ENCODE measurements at regions not wholly inside any gene's neighbourhood (a gene's known extent, or its start where the extent isn't known, plus 50 kb on each side); places are given as distances from the start of the nearest gene placed in this dataset.

GRCh38 chr3:1700650-1701049 is 398.0 kb upstream of the CNTN4 start:
- ChIA-PET CTCF (no interaction called here), POLR2A (no interaction called here)
- H3K9me3 Mint-ChIP-seq (ENCODE audit: unreplicated experiment), result no peaks in the 10 kb centered on the region
- H3K27ac Mint-ChIP-seq (ENCODE audit: unreplicated experiment), result no peak overlapping the region
- H3K36me3 ChIP-seq (ENCODE audit: control insufficient read depth, insufficient read depth, low read length), result no peaks in the 10 kb centered on the region
- no peaks in the 10 kb centered on the region for H3K4me1 ChIP-seq
- no peaks in the 10 kb centered on the region for H3K27me3 Mint-ChIP-seq (ENCODE audit: insufficient read depth, unreplicated experiment)
- intact Hi-C loops (cut with micrococcal nuclease; ENCODE audit: unreplicated experiment), result no loop called here
- no peaks in the 10 kb centered on the region for H3K27me3 ChIP-seq (replicated peaks; ENCODE audit: control insufficient read depth, insufficient read depth, low read length)
- H3K4me3 ChIP-seq (ENCODE audit: low read depth, low read length), result no peak overlapping the region
- H3K9me3 ChIP-seq, result no peaks in the 10 kb centered on the region
- no peak for DNase-seq
- no peaks in the 10 kb centered on the region for H3K36me3 Mint-ChIP-seq (ENCODE audit: insufficient read depth, unreplicated experiment)
- TF ChIP-seq CTCF (IDR thresholded peaks at IDR 0.05; ENCODE audit: insufficient read depth in 1 of 2, low read depth in 1 of 2, low read length in 1 of 2, severe bottlenecking in 1 of 2, unreplicated experiment in 1 of 2), result no peak
- BruUV-seq (replicated peaks), result no TSS peak
- H3K4me1 Mint-ChIP-seq (ENCODE audit: low read depth, unreplicated experiment), result no peaks in the 10 kb centered on the region
- no peak overlapping the region for H3K4me3 Mint-ChIP-seq (ENCODE audit: unreplicated experiment)

GRCh38 chr3:1703169-1703568 is 395.5 kb upstream of the CNTN4 start:
- DNase-seq, result no peak
- Histone ChIP-seq H3K4me3 (ENCODE audit: low read depth, low read length) (no peak overlapping the region), H3K9me3 (no peaks in the 10 kb centered on the region), H3K4me1 (no peaks in the 10 kb centered on the region), H3K27me3 (replicated peaks; ENCODE audit: control insufficient read depth, insufficient read depth, low read length) (no peaks in the 10 kb centered on the region), H3K36me3 (ENCODE audit: control insufficient read depth, insufficient read depth, low read length) (no peaks in the 10 kb centered on the region)
- Mint-ChIP-seq H3K27ac (ENCODE audit: unreplicated experiment) (no peak overlapping the region), H3K9me3 (ENCODE audit: unreplicated experiment) (no peaks in the 10 kb centered on the region), H3K4me3 (ENCODE audit: unreplicated experiment) (no peak overlapping the region), H3K36me3 (ENCODE audit: insufficient read depth, unreplicated experiment) (no peaks in the 10 kb centered on the region), H3K27me3 (ENCODE audit: insufficient read depth, unreplicated experiment) (no peaks in the 10 kb centered on the region), H3K4me1 (ENCODE audit: low read depth, unreplicated experiment) (no peaks in the 10 kb centered on the region)
- CTCF ChIA-PET, result no interaction called here
- BruUV-seq (replicated peaks), result no TSS peak
- POLR2A ChIA-PET, result no interaction called here
- intact Hi-C loops (cut with micrococcal nuclease; ENCODE audit: unreplicated experiment), result no loop called here
- TF ChIP-seq CTCF (IDR thresholded peaks at IDR 0.05; ENCODE audit: insufficient read depth in 1 of 2, low read depth in 1 of 2, low read length in 1 of 2, severe bottlenecking in 1 of 2, unreplicated experiment in 1 of 2), result no peak

GRCh38 chr3:1710663-1711062 is 388.0 kb upstream of the CNTN4 start:
- BruUV-seq (replicated peaks), result no TSS peak
- Histone ChIP-seq H3K36me3 (ENCODE audit: control insufficient read depth, insufficient read depth, low read length) (no peaks in the 10 kb centered on the region), H3K27me3 (replicated peaks; ENCODE audit: control insufficient read depth, insufficient read depth, low read length) (no peaks in the 10 kb centered on the region), H3K4me1 (no peaks in the 10 kb centered on the region), H3K4me3 (ENCODE audit: low read depth, low read length) (no peak overlapping the region), H3K9me3 (no peaks in the 10 kb centered on the region)
- no peak overlapping the region for H3K4me3 Mint-ChIP-seq (ENCODE audit: unreplicated experiment)
- no peaks in the 10 kb centered on the region for H3K4me1 Mint-ChIP-seq (ENCODE audit: low read depth, unreplicated experiment)
- TF ChIP-seq CTCF (IDR thresholded peaks at IDR 0.05; ENCODE audit: insufficient read depth in 1 of 2, low read depth in 1 of 2, low read length in 1 of 2, severe bottlenecking in 1 of 2, unreplicated experiment in 1 of 2), result no peak
- H3K27me3 Mint-ChIP-seq (ENCODE audit: insufficient read depth, unreplicated experiment), result no peaks in the 10 kb centered on the region
- ChIA-PET POLR2A (no interaction called here), CTCF (no interaction called here)
- no peak for DNase-seq
- H3K9me3 Mint-ChIP-seq (ENCODE audit: unreplicated experiment), result no peaks in the 10 kb centered on the region
- no peak overlapping the region for H3K27ac Mint-ChIP-seq (ENCODE audit: unreplicated experiment)
- intact Hi-C loops (cut with micrococcal nuclease; ENCODE audit: unreplicated experiment), result no loop called here
- no peaks in the 10 kb centered on the region for H3K36me3 Mint-ChIP-seq (ENCODE audit: insufficient read depth, unreplicated experiment)
